ENCODE measurements at regions not wholly inside any gene's neighbourhood (a gene's known extent, or its start where the extent isn't known, plus 50 kb on each side); places are given as distances from the start of the nearest gene placed in this dataset.

GRCh38 chr1:29869802-29870201 lies 633.5 kb downstream of the PTPRU start:
- DNase-seq (ENCODE audit: low spot score) = no peak

DNA sequence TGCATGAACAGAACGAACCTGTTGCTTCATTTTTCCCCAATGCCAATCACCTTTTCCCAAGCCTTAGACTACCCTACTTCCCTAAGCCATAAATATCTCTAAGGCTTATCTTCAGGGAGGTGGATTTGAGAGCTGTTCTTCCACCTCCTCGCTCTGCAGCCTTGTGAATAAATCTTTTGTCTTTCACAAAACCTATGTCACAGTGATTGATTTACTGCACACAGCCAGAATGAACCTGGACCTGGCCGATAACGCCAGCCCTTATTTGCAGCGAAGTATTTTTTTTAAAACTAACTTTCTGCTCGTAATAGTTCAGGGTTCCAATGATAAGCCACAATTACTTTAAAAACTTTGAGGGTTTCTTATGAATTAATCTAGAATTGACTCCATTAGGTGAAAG lies 632.6 kb downstream of the PTPRU start:
- no peak for DNase-seq (ENCODE audit: low spot score)

- no peak for DNase-seq (ENCODE audit: low spot score)
These were observed 631.8 kb downstream of the PTPRU start for GRCh38 chr1:29868096-29868495.

DNA sequence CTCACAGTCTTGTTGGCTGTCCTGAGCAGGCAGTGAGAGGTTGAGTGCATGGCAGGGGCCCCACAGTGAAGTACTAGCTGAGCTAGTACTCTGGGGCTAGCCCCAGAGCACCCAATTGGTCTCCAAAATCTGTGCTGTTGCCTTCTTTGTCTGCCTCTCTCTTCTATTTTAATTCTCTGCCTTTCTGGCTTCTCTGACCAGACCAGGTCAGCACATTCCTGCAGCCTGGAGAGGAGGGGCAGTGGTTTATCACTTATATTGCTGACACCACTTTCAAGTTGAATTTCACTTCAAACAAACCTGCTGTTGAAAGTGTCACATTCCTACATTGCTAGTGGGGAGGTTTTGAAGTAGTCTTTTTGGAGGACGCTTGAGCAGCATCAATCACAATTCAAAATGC lies 628.7 kb downstream of the PTPRU start:
- DNase-seq (ENCODE audit: low spot score) = no peak

DNA sequence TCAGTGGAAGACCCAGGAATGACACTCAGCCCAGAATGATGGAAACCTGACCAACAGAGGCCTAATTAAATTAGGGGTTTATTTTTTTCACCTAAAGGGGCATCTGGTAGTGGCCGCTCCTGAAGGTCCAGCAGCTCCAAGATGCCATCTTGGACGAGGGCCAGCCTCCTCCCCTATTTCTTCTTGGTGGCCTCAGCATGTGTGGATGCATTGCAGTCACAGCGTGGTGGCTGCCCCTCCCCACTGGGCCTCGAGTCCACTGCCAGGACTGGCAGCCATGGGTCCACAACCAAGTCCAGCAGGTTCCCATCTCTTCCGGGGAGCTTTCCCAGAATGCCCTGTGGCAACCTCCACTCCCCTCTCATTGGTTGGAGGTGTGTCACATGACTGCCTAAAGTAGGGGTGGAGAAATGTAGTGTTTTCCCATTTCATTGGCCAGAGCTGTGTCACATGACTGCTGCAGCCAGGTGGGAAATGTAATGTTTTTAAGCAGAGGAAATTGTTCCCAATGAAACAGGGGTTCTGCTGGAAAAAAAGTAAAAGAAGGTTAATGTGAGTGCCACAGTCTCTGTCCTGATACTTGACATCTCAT lies 628.2 kb downstream of the PTPRU start:
- DNase-seq (ENCODE audit: low spot score) = no peak

GRCh38 chr1:29861922-29862321 lies 625.6 kb downstream of the PTPRU start:
- no peak for DNase-seq (ENCODE audit: low spot score)

DNA sequence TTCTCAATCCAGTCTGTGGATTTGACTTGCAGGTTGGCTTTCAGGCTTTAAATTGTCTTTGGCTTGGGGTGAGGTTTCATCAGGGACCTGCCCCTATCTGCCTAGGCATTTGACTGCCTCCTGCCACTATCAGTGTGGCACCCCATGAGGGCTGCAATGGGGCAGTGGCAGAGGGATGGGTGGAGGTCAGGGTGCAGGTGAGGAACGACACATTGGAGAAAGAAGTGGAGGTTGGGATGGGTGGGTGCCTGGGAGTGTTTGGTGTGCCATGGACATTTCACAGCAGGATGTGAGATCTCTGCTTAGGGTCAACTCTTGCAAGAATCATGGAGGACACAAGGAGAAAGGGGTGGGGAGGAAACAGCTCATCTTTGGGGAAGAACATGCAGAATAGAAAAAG lies 625.1 kb downstream of the PTPRU start:
- no peak for DNase-seq (ENCODE audit: low spot score)

DNA sequence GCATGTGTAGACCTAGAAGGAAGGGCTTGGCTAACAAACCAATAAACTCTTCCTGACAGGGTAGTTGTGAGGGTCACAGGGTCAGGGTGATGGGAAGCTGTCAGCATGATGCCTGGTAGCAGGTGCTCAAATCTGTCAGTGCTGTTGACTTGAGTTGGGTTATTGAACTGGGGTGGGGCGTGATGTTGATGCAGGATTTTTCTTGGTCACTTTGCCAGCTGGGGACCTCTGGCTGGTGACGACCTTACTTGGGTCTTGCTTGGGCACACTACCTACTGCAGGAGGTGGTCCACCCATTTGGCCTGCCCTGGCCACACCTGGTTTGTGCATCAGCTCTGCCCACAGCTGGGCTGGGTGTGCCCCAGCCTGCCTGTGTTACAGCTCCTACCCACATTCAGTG lies 624.4 kb downstream of the PTPRU start:
- no peak for DNase-seq (ENCODE audit: low spot score)

DNA sequence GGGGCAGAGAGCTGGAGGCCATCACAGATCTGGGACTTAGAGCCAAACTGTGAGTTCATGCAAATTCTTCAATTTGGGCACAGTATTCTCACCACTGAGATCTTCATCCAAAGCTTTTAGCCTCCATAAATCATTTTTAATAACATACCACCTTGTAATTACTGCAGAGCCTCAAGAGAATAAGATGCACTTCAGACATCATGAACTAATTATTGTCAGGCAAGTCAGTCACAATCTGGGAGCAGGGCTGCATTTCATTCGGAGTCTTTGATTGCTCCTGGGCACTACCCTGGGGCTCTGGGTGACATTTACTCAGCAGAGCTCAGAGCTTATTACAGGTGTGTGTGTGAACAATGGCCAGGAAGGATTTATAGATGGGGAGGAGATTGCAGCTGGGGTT lies 623.7 kb downstream of the PTPRU start:
- no peak for DNase-seq (ENCODE audit: low spot score)

DNA sequence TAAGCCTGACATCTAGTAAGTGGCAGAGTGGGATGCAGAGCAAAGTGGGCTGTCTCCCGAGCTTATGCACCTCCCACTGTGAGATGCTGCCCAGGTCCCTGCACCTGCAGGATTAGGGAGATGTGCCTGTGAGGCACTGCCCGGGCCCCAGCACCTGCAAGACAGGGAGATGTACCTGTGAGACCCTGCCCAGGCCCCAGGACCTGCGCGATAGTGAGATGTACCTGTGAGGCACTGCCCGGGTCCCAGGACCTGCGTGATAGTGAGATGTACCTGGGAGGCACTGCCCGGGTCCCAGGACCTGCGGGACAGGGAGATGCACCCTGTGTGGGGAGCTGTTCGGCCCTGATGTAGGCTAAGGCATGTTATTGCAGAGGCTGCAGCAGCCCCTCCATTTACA lies 622.8 kb downstream of the PTPRU start:
- DNase-seq (ENCODE audit: low spot score) = no peak

- no peak for DNase-seq (ENCODE audit: low spot score)
These were observed 622.3 kb downstream of the PTPRU start for GRCh38 chr1:29858646-29859045.

- DNase-seq (ENCODE audit: low spot score) = no peak
These were observed 620.2 kb downstream of the PTPRU start for GRCh38 chr1:29856340-29857114.

GRCh38 chr1:29855561-29856160 lies 619.3 kb downstream of the PTPRU start:
- DNase-seq (ENCODE audit: low spot score) = no peak

GRCh38 chr1:29854700-29855276 lies 618.5 kb downstream of the PTPRU start:
- DNase-seq (ENCODE audit: low spot score) = no peak

DNA sequence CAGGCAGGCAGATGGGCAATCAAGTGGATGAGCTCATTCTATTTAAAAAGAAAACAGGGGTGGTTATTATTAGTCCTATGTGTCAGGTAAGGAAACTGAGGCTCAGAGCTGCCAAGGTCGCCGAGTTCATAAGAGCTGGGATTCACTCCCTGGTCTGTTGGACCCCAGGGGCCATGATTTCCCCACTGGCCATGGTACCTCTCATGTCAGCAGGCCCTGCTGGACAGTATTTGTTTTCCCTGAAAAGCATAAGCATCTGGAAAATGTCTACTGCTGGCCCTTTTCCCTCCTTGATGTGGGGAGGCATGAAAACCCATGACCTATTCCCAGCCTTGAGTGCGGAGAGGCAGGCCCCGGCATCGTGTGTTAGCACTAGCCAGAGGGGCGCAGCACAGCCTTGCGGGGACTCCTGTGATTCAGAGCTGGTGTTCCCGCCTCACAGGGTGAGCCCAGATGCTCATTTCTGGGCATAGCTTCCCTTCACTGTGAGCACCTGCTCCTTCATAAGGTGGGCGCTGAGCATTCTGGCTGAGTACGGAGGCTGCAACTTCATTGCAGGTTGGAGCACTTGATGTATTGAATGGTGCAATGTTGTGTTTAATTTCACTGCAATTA lies 617.5 kb downstream of the PTPRU start:
- DNase-seq (ENCODE audit: low spot score) = no peak

- DNase-seq (ENCODE audit: low spot score) = no peak
These were observed 615.9 kb downstream of the PTPRU start for GRCh38 chr1:29852248-29852647.

DNA sequence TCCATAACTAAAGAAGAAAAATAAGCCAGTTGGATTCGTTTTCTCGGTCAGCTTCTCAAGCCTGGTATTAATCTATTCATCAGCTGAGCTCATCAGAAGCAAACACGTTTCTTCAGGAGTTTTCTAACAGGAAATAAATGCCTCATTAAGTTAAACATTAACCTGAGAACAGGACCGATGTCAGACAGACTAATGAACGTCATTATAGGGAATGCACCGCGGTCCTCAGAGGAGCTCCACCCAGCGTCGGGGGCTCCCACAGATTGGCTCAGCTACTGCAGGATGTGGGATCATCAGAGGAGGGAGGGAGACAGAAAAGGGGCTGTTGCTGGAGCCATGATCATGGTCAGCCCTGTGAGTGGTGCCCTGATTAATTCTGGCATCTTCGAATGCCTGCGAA lies 615.4 kb downstream of the PTPRU start:
- DNase-seq (ENCODE audit: low spot score) = no peak

GRCh38 chr1:29849991-29850757 lies 613.9 kb downstream of the PTPRU start:
- DNase-seq (ENCODE audit: low spot score) = no peak

- DNase-seq (ENCODE audit: low spot score) = peak; percentile 8
These were observed 612.9 kb downstream of the PTPRU start for GRCh38 chr1:29849038-29849750.

DNA sequence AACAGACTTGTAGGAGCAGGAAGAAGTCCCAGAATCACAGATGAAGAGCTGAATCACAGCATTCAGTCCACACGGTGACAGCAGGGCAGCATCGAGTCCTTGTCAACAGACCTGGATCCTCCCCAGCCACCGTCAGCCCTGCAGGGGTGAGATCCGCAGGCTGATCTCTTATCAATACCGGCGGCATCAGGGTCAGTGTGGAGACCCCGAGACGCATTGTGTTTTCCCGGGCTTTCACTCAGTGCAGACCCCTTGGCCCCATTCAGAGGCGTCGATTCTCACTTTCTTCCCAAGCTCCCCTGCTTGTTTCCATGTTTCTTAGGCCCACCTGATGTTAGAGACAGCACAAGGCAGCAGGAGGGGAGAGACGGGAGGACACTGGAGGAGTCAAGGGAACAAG lies 609.6 kb downstream of the PTPRU start:
- no peak for DNase-seq (ENCODE audit: low spot score)

GRCh38 chr1:29842130-29842529 lies 605.8 kb downstream of the PTPRU start:
- no peak for DNase-seq (ENCODE audit: low spot score)

Measured in Ammon's horn (tissue), 1 donor.